GM06990 (cell line): ENCODE measurements at regions not wholly inside any gene's neighbourhood (a gene's known extent, or its start where the extent isn't known, plus 50 kb on each side); places are given as distances from the start of the nearest gene placed in this dataset.

Source experiments
- DNase-seq: peaks from one replicate; pipeline ENCODE4 v3.0.0-alpha.2; 2011; ENCODE audit not compliant: insufficient read length; ENCODE audit errors: extremely low read depth
- H3K27me3 ChIP-seq: replicated peaks from 2 replicates; pipeline ENCODE4 v1.6.0; 2011; ENCODE audit warnings: low read length; ENCODE audit not compliant: control insufficient read depth, insufficient read depth
- H3K36me3 ChIP-seq: 2 replicates; pipeline ENCODE4 v1.5.1; 2011; ENCODE audit warnings: low read length; ENCODE audit not compliant: control insufficient read depth, insufficient read depth
- H3K4me3 ChIP-seq: replicated peaks from 2 replicates; pipeline ENCODE4 v1.5.1; 2011; ENCODE audit warnings: low read depth, mild to moderate bottlenecking, control low read depth, low read length
- CTCF ChIP-seq: IDR thresholded peaks from 2 replicates; pipeline ENCODE4 v1.5.1; 2011; ENCODE audit warnings: low read length, control low read depth, mild to moderate bottlenecking, inconsistent platforms; ENCODE audit not compliant: insufficient read depth, poor library complexity, severe bottlenecking

GRCh38 chr4:8708401-8709021 lies 115.9 kb downstream of the CPZ start:
- no peak overlapping the region for H3K4me3 ChIP-seq
- H3K36me3 ChIP-seq, result no peaks in the 10 kb centered on the region
- DNase-seq, result no peak
- no peak for TF ChIP-seq CTCF
- H3K27me3 ChIP-seq, result no peaks in the 10 kb centered on the region

- no peak for DNase-seq
- H3K36me3 ChIP-seq, result no peaks in the 10 kb centered on the region
- H3K27me3 ChIP-seq, result no peaks in the 10 kb centered on the region
- no peak for TF ChIP-seq CTCF
- no peak overlapping the region for H3K4me3 ChIP-seq
Measured at GRCh38 chr4:8707045-8707781, 114.6 kb downstream of the CPZ start.

GRCh38 chr4:8706216-8707044 lies 113.9 kb downstream of the CPZ start:
- no peak for TF ChIP-seq CTCF
- DNase-seq, result no peak
- H3K27me3 ChIP-seq, result no peaks in the 10 kb centered on the region
- no peak overlapping the region for H3K4me3 ChIP-seq
- H3K36me3 ChIP-seq, result no peaks in the 10 kb centered on the region

- no peak for TF ChIP-seq CTCF
- no peaks in the 10 kb centered on the region for H3K27me3 ChIP-seq
- H3K36me3 ChIP-seq, result no peaks in the 10 kb centered on the region
- DNase-seq, result no peak
- H3K4me3 ChIP-seq, result no peak overlapping the region
Measured at GRCh38 chr4:8705161-8706145, 112.9 kb downstream of the CPZ start.

GRCh38 chr4:8704632-8705031 lies 112.1 kb downstream of the CPZ start:
- Histone ChIP-seq H3K36me3 (no peaks in the 10 kb centered on the region), H3K27me3 (no peaks in the 10 kb centered on the region), H3K4me3 (no peak overlapping the region)
- no peak for TF ChIP-seq CTCF
- DNase-seq, result no peak
